HG03378 (cell line): ENCODE measurements at regions not wholly inside any gene's neighbourhood (a gene's known extent, or its start where the extent isn't known, plus 50 kb on each side); places are given as distances from the start of the nearest gene placed in this dataset.

ENCODE experiments used
- ATAC-seq: cut with Tn5 transposase; IDR thresholded peaks from one replicate; pipeline ENCODE4 v1.9.1; 2021; ENCODE audit warnings: mild to moderate bottlenecking, moderate library complexity; ENCODE audit not compliant: unreplicated experiment

- ATAC-seq: no peak
Observed at GRCh38 chr4:81828991-81829390, 357.3 kb upstream of the RASGEF1B start.

GRCh38 chr4:81827577-81828202, 356.0 kb upstream of the RASGEF1B start:
- ATAC-seq: peak; percentile 87

GRCh38 chr4:81826817-81827424, 355.2 kb upstream of the RASGEF1B start:
- no peak for ATAC-seq

- ATAC-seq: no peak
Observed at GRCh38 chr4:81826335-81826734, 354.6 kb upstream of the RASGEF1B start.

GRCh38 chr4:81818385-81818920, 346.7 kb upstream of the RASGEF1B start:
- no peak for ATAC-seq

- ATAC-seq: no peak
Observed at GRCh38 chr4:81816031-81816761, 344.5 kb upstream of the RASGEF1B start.

- ATAC-seq: no peak
Observed at GRCh38 chr4:81814987-81815541, 343.4 kb upstream of the RASGEF1B start.

- ATAC-seq: no peak
Observed at GRCh38 chr4:81811562-81812293, 340.0 kb upstream of the RASGEF1B start.

GRCh38 chr4:81808011-81808672, 336.4 kb upstream of the RASGEF1B start:
- ATAC-seq: no peak

GRCh38 chr4:81807386-81807785, 335.7 kb upstream of the RASGEF1B start:
- ATAC-seq: no peak

GRCh38 chr4:81806485-81806884, 334.8 kb upstream of the RASGEF1B start:
- ATAC-seq: no peak

- ATAC-seq: no peak
Observed at GRCh38 chr4:81804849-81805248, 333.1 kb upstream of the RASGEF1B start.

- no peak for ATAC-seq
Observed at GRCh38 chr4:81802285-81802846, 330.7 kb upstream of the RASGEF1B start.

GRCh38 chr4:81799371-81799770, 327.7 kb upstream of the RASGEF1B start:
- ATAC-seq: no peak

GRCh38 chr4:81796790-81797528, 325.3 kb upstream of the RASGEF1B start:
- no peak for ATAC-seq

- no peak for ATAC-seq
Observed at GRCh38 chr4:81792521-81792920, 320.8 kb upstream of the RASGEF1B start.

GRCh38 chr4:81790477-81790876, 318.8 kb upstream of the RASGEF1B start:
- no peak for ATAC-seq

GRCh38 chr4:81789741-81790399, 318.2 kb upstream of the RASGEF1B start:
- no peak for ATAC-seq

- no peak for ATAC-seq
Observed at GRCh38 chr4:81789158-81789557, 317.5 kb upstream of the RASGEF1B start.
